IPS DF 19.7 (cell line): ENCODE measurements at regions not wholly inside any gene's neighbourhood (a gene's known extent, or its start where the extent isn't known, plus 50 kb on each side); places are given as distances from the start of the nearest gene placed in this dataset.

ENCODE experiments used
- DNase-seq: peaks from one replicate; pipeline ENCODE4 v3.0.0-alpha.2; 2013; ENCODE audit warnings: low read depth, low spot score

DNA sequence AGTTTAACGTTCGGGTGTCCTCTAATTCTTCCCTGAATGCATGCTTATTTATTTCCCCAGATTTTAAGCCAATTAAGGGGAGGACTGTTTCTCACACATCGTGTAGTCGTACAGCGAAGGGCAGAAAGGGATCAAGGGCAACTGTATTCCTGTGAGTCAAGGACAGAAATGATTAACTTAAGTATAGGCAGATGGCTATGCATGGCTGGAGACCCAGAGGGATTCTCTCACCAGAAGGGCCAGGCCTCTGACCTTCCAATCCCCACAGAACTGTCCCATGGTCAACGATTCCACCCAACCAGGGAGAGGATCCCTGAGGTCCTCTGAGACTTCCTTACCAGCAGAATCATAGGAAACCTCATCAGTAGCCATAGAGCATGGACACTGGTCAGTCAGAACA, 161.8 kb upstream of the MAP1B start:
- no peak for DNase-seq

DNA sequence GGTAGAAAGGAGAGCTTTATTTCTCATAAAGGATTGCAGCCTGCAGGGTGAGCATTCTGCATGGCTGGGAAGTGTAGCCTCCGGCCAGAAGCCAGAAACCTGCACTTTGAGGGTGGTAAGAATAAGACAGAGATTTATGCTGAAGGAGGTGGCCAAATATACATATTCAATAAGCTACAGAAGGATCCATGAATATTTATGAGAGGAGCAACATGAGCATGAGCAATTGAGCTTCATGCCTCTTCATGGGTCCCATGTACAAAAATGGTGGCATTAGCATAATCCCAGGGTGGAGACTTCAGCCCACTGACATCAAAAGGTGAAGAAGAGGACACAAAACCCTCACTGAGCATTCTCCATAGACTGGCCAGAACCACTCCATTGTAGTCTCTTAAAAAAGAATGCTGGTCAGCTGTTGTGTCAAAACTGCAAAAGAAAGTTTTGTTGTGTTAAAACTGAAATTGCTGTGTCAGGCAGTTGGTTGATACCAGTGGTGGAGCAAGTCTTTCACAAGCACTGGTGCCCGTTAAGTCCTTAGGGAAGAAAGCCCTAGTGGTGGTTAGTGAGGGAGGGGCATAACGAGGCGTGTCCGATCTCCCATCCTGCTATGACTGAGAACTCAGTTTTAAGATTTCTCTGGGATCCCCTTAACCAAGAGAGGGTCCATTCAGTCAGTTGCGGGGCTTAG, 160.8 kb upstream of the MAP1B start:
- no peak for DNase-seq

DNA sequence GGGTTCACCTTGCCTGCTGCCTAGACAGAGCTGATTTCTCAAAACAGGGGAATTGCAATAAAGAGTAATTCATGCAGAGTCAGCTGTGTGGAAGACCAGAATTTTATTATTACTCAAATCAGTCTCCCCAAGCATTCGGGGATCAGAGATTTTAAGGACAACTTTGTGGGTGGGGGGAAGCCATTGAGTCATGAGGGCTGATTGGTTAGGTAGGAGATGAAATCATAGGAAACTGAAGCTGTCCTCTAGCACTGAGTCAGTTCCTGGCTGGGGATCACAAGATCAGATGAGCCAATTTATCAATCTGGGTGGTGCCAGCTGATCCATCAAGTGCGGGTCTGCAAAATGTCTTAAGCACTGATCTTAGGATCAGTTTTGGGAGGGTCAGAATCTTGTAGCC, 159.1 kb upstream of the MAP1B start:
- no peak for DNase-seq

DNA sequence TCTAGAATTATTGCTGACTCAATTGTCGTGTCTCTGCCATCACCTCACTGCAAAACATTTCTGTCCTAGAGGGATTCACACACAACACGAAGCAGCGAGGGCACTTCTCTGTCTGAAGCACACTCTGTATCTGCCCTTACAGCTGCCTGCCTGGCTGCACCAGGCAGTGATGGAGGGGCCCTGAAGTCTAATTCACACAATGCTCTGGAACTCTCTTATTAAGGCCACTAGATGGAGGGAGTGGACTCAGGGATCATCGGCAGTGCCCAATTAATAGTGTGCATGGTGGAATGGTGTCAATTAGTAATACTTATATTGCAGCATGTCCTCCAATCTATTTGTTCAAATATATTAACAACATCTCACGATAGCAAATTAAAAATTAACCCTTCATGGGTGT, 157.5 kb upstream of the MAP1B start:
- no peak for DNase-seq

DNA sequence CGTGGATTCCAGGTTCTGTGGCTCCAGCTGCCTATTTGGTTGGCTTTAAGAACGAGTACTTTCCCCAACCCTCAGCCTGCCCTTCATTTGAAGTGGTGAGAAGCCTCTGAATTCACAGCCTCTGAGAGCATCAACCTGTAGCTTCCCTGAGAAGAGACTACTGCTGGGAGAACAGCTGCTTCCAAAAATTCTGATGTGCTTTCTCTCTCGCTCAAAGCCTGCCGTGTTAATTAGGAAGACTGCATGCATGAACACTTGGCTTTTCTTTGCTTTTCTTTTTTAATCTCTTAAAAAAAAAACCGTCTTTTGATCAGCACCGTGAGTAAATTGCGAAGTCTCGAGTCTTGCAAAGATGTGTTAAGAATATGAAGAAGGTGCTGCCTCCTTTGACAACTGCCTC, 153.4 kb upstream of the MAP1B start:
- no peak for DNase-seq

DNA sequence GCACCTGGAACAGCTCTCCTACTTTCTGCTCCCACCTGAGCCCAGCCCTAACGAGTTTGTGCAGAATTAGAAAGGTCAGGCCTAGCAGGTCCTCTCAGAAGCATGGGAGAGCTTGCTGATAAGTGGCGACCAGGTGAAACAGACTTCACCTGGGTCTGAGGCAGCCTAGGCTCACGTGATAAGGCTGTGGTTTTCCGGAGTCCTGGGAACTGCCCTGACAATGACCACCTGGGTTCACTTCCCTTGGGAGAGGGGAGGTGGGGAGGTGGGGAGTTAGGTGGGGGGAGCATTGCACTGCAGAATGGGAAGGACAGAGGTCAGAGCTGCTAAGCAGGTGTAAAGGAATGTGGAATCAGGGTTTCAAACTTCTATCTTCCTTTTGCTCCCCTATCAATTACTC, 152.9 kb upstream of the MAP1B start:
- DNase-seq, result no peak

DNA sequence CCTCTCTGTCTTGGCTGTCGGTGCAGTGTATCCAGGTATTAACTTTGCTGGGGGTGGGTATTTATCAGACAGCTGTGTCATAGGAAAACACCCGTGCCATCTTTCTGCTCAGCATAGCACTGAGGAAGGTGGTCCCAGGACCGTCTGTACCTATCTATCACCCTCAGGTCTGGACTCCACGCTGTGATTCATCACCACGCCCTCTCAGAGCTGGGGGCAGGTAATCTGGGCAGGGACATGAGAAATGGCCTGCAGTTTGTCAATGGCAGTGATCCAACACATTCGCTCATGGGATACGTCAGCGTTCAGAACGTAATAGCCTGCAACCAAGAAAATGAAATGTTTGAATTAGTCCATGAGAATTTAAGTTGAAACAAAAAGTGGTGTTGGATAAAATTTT, 151.6 kb upstream of the MAP1B start:
- no peak for DNase-seq

DNA sequence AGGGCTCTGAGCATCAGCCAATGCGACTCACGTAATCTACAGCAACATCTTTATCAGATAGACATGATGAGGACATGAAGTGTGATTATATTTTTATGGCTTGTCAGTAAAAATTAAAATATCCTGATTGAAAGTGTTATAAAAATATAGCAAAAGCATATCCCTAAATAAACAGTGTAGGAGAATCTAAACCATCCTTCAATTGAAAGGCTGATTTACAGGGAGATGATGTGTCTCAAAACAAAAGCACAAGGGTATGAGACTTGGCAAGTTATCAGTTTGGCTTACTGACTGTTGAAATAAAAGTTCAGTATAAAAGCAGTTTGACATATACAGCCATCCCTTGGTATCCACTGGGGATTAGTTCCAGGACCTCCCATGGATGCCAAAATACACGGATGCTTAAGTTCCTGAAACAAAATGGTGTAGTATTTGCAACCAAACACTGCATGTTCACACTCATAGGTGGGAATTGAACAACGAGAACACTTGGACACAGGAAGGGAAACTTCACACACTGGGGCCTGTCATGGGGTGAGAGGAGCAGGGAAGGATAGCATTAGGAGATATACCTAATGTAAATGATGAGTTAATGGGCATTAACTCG, 149.9 kb upstream of the MAP1B start:
- DNase-seq, result no peak

DNA sequence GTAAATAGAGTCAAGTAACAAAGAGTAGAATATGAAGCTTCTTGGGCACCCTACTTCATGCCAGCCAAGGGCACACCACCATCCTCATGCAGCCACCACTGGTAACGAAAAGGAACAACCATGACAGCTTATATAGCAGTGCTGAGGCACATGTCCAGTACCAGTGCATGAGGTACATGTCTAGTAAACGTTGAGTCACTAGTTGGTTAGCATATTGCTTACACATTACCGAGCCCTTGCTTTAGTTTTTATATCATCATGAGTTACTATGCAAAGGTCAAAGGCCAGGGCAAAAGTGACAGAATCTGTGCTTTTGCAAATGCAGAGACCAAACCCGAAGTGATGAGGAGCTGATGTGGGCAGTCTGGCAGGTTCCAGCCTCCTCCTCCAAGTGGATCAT, 147.1 kb upstream of the MAP1B start:
- no peak for DNase-seq

DNA sequence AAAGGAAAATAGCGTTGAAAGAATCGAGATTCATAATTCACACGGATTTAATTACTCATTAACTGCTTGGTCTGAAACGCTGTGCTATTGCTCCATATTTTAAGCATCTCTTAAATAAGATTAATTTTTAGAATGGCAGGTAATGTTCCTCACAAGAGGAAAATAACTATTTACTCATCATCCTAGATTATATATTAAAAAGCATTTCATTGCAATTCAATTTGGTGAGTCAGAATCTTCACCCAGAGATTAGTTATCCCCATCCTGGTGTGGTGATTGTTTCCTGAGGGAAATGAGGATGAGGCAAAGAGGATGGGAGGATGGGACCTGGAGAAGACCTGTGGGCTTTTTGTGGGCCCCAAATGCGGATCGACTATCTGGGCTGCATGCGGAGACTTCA, 145.5 kb upstream of the MAP1B start:
- DNase-seq, result no peak

DNA sequence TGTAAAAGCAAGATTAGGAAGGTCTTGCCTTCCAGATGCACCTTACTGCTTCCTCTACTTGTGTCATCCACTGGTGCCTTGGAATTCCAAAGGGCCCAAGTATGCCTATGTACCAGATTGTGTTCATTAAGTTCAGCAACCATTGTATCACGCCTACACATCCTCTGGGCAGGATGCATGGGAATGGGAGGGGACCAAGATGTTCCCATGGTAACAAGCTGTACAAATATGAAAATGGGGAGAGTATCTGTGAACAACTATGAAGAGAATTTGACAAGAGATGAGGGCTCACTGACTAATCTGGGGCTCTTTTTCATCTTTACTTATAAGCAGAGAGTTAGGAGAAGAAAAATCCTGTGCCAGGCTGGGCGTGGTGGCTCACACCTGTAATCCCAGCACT, 137.8 kb upstream of the MAP1B start:
- no peak for DNase-seq

DNA sequence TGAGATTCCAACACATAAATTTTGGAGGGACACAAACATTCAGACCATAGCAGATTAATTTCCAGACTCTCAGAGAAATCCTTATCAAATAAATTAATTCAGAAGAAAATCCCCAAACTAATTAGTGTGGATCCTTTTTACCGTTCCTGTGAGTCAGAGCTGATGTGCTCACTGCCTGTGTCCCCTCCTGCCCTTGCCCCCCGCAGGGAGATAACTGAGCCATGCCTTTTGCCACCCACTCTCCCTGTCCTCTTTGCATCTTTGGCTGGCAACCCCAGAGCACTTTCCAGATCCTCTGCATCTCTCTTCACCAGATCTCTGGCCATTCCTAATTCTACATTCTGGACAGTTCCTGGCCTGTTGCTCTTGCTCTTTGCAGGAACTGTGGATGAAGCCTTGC, 135.4 kb upstream of the MAP1B start:
- no peak for DNase-seq

DNA sequence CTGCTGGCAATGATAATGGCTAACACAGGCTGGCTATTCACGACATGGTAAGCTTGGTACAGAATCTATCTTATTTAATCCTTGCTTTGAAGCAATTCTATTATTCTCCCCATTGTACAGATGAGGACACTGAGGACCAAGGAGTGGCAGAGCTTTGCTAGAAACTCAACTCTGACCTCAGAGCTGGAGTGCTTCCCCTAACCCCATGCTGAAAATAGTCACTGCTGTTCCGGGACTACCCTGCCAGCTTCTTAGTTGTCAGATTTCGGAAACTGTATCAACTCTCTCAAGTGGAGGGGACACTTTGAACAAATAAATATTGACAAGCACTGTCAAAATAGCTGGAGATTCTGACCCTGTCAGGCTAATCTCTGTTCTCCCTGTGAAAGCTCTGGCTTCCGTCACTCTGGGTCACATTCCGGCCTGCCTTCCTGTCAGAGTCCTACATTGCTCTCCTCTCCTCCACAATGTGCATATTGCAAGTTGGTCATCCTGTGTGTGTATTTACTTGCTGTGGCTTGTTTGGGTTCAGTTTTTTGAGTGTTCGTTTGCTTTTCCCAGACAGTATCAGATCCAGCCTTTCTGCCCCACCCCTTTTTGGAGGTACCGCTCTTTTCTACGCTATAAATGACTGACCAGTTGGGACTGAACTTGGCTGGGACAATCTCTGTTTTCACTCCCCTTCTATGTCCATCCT, 134.3 kb upstream of the MAP1B start:
- DNase-seq, result no peak

DNA sequence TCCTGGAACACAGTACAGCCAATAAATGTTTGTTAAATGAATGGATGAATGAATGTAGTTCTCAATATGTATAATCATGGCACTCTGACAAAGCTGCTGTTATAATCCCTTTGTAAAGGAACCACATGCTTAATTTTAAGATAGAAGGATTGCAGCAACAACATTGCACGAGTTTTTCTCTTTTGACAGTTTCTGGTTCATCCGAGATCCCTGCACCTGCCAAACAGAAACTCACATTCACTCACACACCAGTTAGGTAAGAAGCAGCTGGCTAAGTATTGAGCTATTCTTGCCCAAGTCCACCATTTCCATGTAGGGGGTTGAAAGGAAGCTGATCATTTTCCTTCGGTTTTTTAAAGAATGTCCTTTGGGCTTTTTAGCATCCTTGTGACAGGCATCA, 133.7 kb upstream of the MAP1B start:
- DNase-seq, result no peak

DNA sequence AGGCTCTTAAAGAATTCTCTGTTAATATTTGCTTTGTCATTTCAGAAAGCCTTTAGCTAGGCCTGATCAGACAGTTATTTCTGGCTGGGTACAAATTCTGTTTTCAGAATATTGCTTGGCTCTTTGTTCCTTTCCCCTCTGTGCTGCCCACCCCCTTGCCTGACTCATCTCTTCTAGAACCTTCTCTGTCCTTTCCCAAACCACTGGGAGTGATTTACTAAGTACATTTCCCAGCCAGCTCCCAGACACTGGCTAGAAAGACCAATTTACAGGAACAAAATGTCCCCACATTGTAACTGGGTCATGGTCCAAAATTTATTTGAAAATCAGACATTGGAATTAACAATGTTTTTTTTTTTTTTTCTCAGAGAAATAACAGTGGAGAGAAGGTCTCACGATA, 133.1 kb upstream of the MAP1B start:
- DNase-seq, result no peak

DNA sequence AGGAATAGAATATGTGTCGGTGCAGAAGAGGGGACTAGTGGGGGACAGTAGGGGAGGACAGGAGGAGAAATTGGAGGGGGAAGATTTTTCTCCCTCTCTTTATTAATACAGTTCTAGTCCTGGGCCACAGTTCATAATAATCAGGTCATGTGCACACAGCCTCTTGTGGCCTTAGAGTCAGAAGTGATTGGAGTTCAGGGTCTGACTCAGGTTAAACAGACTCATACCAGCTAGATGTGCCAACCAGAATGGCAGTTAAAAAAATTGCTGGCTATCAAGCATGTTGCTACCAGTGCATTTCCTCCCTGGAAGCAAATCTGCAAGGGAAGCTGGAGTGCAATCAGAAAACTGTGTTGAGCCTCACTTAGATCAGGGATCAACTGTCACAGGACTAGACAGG, 132.7 kb upstream of the MAP1B start:
- DNase-seq, result no peak

DNA sequence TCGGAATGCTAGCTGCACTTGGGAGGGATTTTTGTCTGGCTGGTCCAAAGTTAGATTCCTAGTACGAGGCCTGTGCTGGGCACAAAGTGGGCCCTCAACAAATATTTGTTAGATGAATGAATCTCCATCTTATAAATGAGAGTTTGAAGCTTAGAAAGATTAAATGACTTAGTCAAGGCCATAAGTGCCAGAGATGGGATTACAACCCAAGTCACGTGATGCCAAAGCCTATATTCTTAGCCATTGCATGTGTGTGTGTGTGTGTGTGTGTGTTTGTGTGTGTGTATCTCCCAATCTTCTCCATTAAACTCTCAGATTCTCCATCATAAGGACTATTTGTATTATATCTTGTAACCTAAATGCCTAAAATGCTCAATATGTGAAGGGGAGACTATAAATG, 130.8 kb upstream of the MAP1B start:
- no peak for DNase-seq

DNA sequence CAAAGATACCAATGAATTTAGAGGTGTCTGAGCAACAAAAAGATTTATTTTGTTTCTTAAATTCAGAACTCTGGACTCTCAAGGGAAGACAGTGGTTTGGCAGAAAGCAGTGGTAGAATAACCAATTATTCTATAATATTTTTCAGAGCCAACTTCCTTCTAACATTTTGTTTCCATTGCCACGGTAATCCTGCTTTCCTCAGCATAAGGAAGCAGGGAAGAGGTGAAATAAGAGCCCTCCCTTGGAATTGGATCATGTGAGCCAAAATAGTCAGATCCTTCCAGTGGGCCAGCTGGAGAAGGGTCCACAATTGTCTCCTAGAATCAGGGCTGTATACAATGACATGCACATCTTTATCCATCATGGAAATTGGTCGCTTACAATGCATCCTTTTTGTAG, 130.0 kb upstream of the MAP1B start:
- no peak for DNase-seq

DNA sequence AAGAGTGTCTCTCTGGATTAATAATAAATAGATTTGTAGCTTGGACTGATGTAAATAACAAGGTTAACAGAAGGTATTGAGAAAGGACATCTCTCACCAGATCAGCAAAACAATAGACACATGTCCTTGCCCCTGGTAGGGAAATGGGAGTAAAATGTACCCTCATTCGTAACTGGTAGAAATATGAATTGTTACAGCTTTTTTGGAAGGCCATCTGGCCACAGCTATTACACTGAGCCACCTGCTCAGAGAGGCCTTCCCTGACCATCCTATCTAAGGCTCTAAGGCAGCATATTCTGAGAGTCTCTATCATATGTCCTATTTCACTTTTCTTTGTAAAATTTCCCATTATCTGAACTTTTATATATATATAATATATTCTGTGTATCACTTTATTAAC, 129.1 kb upstream of the MAP1B start:
- no peak for DNase-seq

DNA sequence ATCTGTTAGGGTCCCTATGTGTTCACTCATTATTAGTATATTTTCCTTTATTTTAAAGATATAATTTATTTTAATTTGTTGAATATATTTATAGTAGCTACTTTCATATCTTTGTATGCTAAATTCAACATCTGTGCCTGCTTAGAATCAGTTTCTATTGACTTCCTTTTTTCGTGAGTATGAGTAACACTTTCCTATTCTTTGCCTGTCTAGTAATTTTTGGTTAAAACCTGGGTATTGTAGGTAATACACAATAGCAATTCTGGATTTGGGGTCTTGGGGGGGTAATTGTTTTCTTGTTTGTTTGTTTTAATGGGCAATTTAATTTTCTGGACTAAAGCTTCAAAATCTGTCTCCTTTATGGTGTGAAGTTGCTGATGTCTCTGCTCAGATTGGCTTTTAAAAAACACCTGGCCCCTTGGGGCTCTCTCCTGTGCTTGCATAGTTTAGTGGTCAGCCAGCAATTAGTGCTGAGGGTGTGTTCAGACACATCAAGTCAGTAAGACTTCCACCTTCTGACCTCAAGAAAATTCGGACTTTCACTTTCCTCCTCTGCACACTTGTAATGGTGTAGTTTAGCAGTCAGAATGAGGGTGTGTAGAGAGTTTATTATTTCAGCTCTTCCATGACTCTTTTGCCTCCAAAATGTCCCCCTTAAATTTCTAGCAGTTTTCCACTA, 124.4 kb upstream of the MAP1B start:
- no peak for DNase-seq

DNA sequence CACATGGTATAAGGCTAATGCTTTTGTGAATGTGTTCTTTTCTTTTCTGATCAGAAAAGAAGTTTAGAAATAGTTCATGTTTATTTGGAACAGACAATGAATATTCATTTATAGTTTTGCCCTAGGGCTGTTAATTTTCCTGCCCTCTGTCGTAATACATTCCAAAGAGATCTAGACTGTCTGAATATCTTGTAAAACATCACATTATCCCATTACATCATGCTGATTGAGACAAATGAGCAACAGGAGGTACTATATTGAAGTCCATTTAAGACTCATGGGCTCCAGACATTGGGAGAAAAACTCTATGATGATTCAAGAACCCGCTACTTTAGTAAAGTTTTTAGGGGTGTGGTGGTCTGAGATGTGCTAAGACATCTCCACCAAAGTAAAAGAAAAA, 121.2 kb upstream of the MAP1B start:
- DNase-seq, result no peak

DNA sequence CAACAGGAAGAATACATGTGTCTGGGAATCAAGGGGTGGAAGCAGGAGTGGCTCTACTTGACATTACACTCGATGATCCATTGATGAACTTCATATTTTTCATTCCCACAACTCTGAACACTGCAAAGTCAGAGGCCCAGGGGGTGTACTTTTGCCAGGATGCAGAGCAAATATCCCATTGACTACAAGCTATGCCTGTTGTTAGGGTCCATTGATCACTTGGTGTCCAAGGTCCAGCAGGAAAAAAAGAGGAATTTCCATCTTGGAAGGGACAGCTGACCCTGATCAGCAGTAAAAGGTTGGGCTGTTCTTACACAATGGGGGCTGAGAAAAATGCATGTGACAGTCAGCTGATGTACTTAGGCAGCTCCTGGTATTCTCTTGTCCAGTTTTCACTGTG, 118.5 kb upstream of the MAP1B start:
- no peak for DNase-seq

DNA sequence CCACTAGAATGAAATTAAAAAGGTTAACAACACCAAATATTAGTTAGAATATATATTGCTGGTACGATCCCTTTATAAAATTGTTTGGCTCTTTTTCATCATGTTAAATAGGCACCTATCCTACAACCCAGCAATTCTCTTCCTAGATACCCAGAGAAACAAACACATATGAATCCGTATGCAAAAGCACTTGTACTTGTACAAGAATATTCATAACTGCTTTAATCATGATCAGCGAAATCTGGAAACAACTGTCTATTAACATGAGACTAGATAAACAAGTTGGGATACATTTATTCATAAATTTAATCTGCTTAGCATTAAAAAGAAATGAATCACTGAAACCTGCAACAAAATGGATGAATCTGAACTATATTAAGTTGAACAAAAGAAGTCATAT, 113.7 kb upstream of the MAP1B start:
- no peak for DNase-seq
